ENCODE measurements at regions not wholly inside any gene's neighbourhood (a gene's known extent, or its start where the extent isn't known, plus 50 kb on each side); places are given as distances from the start of the nearest gene placed in this dataset.

DNA sequence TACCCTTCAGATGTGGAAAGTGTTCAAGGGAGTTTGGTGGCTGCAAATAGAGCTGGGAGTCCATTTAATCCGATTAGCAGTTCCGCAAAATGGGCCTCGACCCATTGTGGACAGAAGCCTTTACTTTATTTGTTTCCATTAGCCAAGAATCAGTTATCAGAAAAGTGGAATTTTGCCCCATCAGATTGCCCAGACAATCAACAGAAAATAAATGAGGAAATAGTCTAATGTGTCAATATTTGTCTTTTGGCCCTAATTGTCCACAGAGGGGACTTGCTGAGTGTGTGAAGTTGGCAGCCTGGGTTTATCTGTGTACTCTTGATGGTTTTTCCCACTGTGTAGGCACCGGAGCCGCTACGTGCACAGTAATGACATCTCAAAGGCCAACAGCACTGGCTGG lies 134.3 kb downstream of the LINC00237 start (continued):
- no peak for TF ChIP-seq BRF2 (CRISPR knock-in tag; IDR thresholded peaks at IDR 0.05)
- peak; percentile 66 for TF ChIP-seq ARID5B (CRISPR knock-in tag; IDR thresholded peaks at IDR 0.05)
- TF ChIP-seq ZNF891 (CRISPR knock-in tag; IDR thresholded peaks at IDR 0.05): no peak
- no peak for TF ChIP-seq ZFP36L2 (CRISPR knock-in tag; IDR thresholded peaks at IDR 0.05)

GRCh38 chr20:20970841-20971240 lies 135.3 kb downstream of the LINC00237 start:
- peaks cover 7 to 41% of the 10 kb centered on the region in 2 experiments; a peak in 4 of 5 replicates for H3K27me3 ChIP-seq (ENCODE audit: control insufficient read depth in 1 of 2, insufficient read depth in 2 of 2, low read length in 2 of 2)
- ATAC-seq: no peak
- H3K9me3 ChIP-seq (ENCODE audit: low read length): no peaks in the 10 kb centered on the region
- no TSS peak for BruUV-seq (replicated peaks)
- 32% methylated on average over 3 of the region's 3 CpGs for WGBS (ENCODE audit: low lambda C conversion rate)
- no peak overlapping the region for H3K9ac ChIP-seq (ENCODE audit: insufficient read depth, low read depth, low read length)
- no peak overlapping the region for H3K4me2 ChIP-seq (ENCODE audit: low read depth, low read length)
- no peak overlapping the region for H3K4me3 ChIP-seq (replicated peaks in 1 of 3; ENCODE audit: insufficient read depth in 1 of 3, low read depth in 2 of 3, low read length in 3 of 3)
- peaks cover 22% of the 10 kb centered on the region for H3K4me1 ChIP-seq (ENCODE audit: insufficient read depth, low read length)
- FAIRE-seq: no peak
- H2AFZ ChIP-seq (ENCODE audit: low read length): no peak overlapping the region
- DNase-seq (ENCODE audit: low spot score): no peak
- no peak overlapping the region for H3K27ac ChIP-seq (ENCODE audit: extremely low read length, insufficient read depth, low read length)
- POLR2A ChIA-PET: no interaction called here
- intact Hi-C loops (cut with micrococcal nuclease; ENCODE audit: unreplicated experiment): loop anchor here (5.0 kb wide), 2 partner anchors 46 to 109 kb away; no protein-coding TSS in a partner anchor
- H4K20me1 ChIP-seq (ENCODE audit: insufficient read depth, low read length): no peaks in the 10 kb centered on the region
- H3K79me2 ChIP-seq (ENCODE audit: insufficient read depth, low read length): no peaks in the 10 kb centered on the region
- in situ Hi-C loops (cut with HindIII; ENCODE audit: extremely low pct_ligation_motif_present, low pct_unique_long_range_greater_than_20kb): no loop called here
- CTCF ChIA-PET (ENCODE audit: low intra/inter-chr PET ratio, low total read pairs): no interaction called here
- H3K36me3 ChIP-seq (replicated peaks in 1 of 2; ENCODE audit: control insufficient read depth in 1 of 2, insufficient read depth in 2 of 2, low read length in 2 of 2): no peaks in the 10 kb centered on the region
- TF ChIP-seq RXRB (CRISPR knock-in tag; IDR thresholded peaks at IDR 0.05; ENCODE audit: borderline replicate concordance): no peak
- no peak for TF ChIP-seq PHF20 (CRISPR knock-in tag; IDR thresholded peaks at IDR 0.05)
- TF ChIP-seq, protein P1, sequence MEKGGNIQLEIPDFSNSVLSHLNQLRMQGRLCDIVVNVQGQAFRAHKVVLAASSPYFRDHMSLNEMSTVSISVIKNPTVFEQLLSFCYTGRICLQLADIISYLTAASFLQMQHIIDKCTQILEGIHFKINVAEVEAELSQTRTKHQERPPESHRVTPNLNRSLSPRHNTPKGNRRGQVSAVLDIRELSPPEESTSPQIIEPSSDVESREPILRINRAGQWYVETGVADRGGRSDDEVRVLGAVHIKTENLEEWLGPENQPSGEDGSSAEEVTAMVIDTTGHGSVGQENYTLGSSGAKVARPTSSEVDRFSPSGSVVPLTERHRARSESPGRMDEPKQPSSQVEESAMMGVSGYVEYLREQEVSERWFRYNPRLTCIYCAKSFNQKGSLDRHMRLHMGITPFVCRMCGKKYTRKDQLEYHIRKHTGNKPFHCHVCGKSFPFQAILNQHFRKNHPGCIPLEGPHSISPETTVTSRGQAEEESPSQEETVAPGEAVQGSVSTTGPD (CRISPR knock-in tag; IDR thresholded peaks at IDR 0.05): no peak
- no peak for TF ChIP-seq PHF8 (CRISPR knock-in tag; IDR thresholded peaks at IDR 0.05)
- TF ChIP-seq ZNF296 (CRISPR knock-in tag; conservative IDR thresholded peaks at IDR 0.05): no peak
- TF ChIP-seq FOXA1 (IDR thresholded peaks at IDR 0.05): no peak
- TF ChIP-seq FOXA1 (CRISPR knock-in tag; IDR thresholded peaks at IDR 0.05): no peak
- no peak for TF ChIP-seq MNT (IDR thresholded peaks at IDR 0.05)
- TF ChIP-seq KLF12 (CRISPR knock-in tag; IDR thresholded peaks at IDR 0.05; ENCODE audit: borderline replicate concordance): no peak
- no peak for TF ChIP-seq THAP11 (CRISPR knock-in tag; IDR thresholded peaks at IDR 0.05)
- no peak for TF ChIP-seq ZNF781 (CRISPR knock-in tag; IDR thresholded peaks at IDR 0.05; ENCODE audit: borderline replicate concordance, not compliant biosample characterization)
- no peak for TF ChIP-seq MXI1 (IDR thresholded peaks at IDR 0.05; ENCODE audit: borderline replicate concordance, low read depth, low read length)
